Endodermal cell (in vitro differentiated cells): ENCODE measurements at regions not wholly inside any gene's neighbourhood (a gene's known extent, or its start where the extent isn't known, plus 50 kb on each side); places are given as distances from the start of the nearest gene placed in this dataset.

Source experiments
- DNase-seq: peaks from one replicate; pipeline ENCODE4 v3.0.0-alpha.2; 2017
- H3K27ac ChIP-seq: 2 replicates; pipeline ENCODE4 v1.5.1; 2013; ENCODE audit warnings: mild to moderate bottlenecking, low read depth, low read length, moderate library complexity
- H3K27me3 ChIP-seq: 2 replicates; pipeline ENCODE4 v1.6.1; 2013; ENCODE audit warnings: mild to moderate bottlenecking, low read length, moderate library complexity; ENCODE audit not compliant: insufficient read depth, control insufficient read depth, poor library complexity, severe bottlenecking
- H3K36me3 ChIP-seq: 2 replicates; pipeline ENCODE4 v1.7.0; 2013; ENCODE audit warnings: mild to moderate bottlenecking, low read length, moderate library complexity; ENCODE audit not compliant: control insufficient read depth, insufficient read depth
- H3K4me1 ChIP-seq: one replicate; pipeline ENCODE4 v1.7.0; 2013; ENCODE audit warnings: low read length; ENCODE audit not compliant: control insufficient read depth, insufficient read depth
- H3K4me3 ChIP-seq: 2 replicates; pipeline ENCODE4 v1.5.1; 2013; ENCODE audit warnings: mild to moderate bottlenecking, low read length, moderate library complexity
- H3K9ac ChIP-seq: 2 replicates; pipeline ENCODE4 v1.6.1; 2013; ENCODE audit warnings: mild to moderate bottlenecking, low read length, moderate library complexity; ENCODE audit not compliant: poor library complexity, severe bottlenecking; ENCODE audit errors: extremely low read depth
- H3K9me3 ChIP-seq: 2 replicates; pipeline ENCODE4 v1.6.1; 2013; ENCODE audit warnings: mild to moderate bottlenecking, low read length, moderate library complexity; ENCODE audit not compliant: control insufficient read depth
- H3K27ac Mint-ChIP-seq: 2 replicates; pipeline ENCODE4 v1.8.0; 2020; ENCODE audit warnings: mixed read lengths
- H3K27me3 Mint-ChIP-seq: 2 replicates; pipeline ENCODE4 v1.8.0; 2021; ENCODE audit warnings: mild to moderate bottlenecking, mixed read lengths; ENCODE audit not compliant: insufficient read depth
- H3K36me3 Mint-ChIP-seq: 2 replicates; pipeline ENCODE4 v1.8.0; 2020; ENCODE audit warnings: low read depth, mixed read lengths
- H3K4me1 Mint-ChIP-seq: 2 replicates; pipeline ENCODE4 v1.8.0; 2020; ENCODE audit warnings: mixed read lengths
- H3K4me3 Mint-ChIP-seq: 2 replicates; pipeline ENCODE4 v1.8.0; 2020; ENCODE audit warnings: mild to moderate bottlenecking, moderate library complexity, mixed read lengths
- H3K9me3 Mint-ChIP-seq: 2 replicates; pipeline ENCODE4 v1.8.0; 2020; ENCODE audit warnings: mild to moderate bottlenecking, mixed read lengths
- WGBS, 2 experiments: methylation state at CpG; one replicate each; pipeline versions ENCODE4 v1.1.5 to v1.1.7; 2013; ENCODE audit warnings: missing lambda C conversion rate in 2 of 2, mixed read lengths in 1 of 2; ENCODE audit not compliant: insufficient coverage in 1 of 2, insufficient read length in 1 of 2; 5-methylcytosine and 5-hydroxymethylcytosine counted together
- TF ChIP-seq, protein P1 (sequence below): fragments of 200-600 bp; sonication (generic); conservative IDR thresholded peaks from 2 replicates; pipeline ENCODE4 v1.5.0; 2021; ENCODE audit warnings: antibody characterized with exemption, mild to moderate bottlenecking

DNA sequence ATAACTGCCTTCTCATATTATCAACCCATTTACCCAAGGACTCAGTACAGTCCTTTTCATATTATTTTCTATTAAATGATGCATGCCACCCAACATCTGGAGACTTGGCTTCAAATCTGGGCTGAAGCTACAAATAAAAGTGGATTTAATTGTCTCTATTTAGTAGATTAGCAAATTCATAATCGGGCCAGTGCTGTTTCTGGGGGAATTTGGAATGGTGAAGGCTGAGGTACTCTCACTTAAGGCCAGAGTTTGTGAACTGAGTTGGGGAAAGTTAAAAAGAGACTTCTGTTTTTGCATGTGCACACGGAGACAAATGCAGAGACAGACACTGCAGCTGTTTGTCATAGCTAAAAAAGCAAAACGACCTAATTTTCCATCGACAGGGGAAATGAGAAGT, 100.9 kb downstream of the PFDN4 start:
- Histone ChIP-seq H3K27ac (no peak overlapping the region), H3K4me1 (no peaks in the 10 kb centered on the region), H3K36me3 (no peaks in the 10 kb centered on the region), H3K9ac (no peak overlapping the region), H3K9me3 (no peaks in the 10 kb centered on the region), H3K4me3 (no peak overlapping the region), H3K27me3 (no peaks in the 10 kb centered on the region)
- TF ChIP-seq, protein P1, sequence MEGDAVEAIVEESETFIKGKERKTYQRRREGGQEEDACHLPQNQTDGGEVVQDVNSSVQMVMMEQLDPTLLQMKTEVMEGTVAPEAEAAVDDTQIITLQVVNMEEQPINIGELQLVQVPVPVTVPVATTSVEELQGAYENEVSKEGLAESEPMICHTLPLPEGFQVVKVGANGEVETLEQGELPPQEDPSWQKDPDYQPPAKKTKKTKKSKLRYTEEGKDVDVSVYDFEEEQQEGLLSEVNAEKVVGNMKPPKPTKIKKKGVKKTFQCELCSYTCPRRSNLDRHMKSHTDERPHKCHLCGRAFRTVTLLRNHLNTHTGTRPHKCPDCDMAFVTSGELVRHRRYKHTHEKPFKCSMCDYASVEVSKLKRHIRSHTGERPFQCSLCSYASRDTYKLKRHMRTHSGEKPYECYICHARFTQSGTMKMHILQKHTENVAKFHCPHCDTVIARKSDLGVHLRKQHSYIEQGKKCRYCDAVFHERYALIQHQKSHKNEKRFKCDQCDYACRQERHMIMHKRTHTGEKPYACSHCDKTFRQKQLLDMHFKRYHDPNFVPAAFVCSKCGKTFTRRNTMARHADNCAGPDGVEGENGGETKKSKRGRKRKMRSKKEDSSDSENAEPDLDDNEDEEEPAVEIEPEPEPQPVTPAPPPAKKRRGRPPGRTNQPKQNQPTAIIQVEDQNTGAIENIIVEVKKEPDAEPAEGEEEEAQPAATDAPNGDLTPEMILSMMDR: no peak
- peaks cover 5% of the 10 kb centered on the region for H3K4me1 Mint-ChIP-seq
- 92 to 95% methylated on average over 4 of the region's 4 CpGs for WGBS, 2 experiments
- DNase-seq: no peak
- no peaks in the 10 kb centered on the region for H3K9me3 Mint-ChIP-seq
- no peak overlapping the region for H3K27ac Mint-ChIP-seq
- H3K27me3 Mint-ChIP-seq: no peaks in the 10 kb centered on the region
- H3K36me3 Mint-ChIP-seq: no peaks in the 10 kb centered on the region
- H3K4me3 Mint-ChIP-seq: no peak overlapping the region

- no peak for DNase-seq
- Histone ChIP-seq H3K36me3 (no peaks in the 10 kb centered on the region), H3K4me1 (no peaks in the 10 kb centered on the region), H3K4me3 (no peak overlapping the region), H3K9me3 (no peaks in the 10 kb centered on the region), H3K27ac (no peak overlapping the region), H3K9ac (no peak overlapping the region), H3K27me3 (no peaks in the 10 kb centered on the region)
- 100% methylated on average over 1 of the region's 1 CpG; no CpG with 5 or more reads in 1 of the 2 experiments for WGBS, 2 experiments
- no peaks in the 10 kb centered on the region for H3K4me1 Mint-ChIP-seq
- no peak overlapping the region for H3K4me3 Mint-ChIP-seq
- TF ChIP-seq, protein P1: no peak
- no peak overlapping the region for H3K27ac Mint-ChIP-seq
- H3K27me3 Mint-ChIP-seq: no peaks in the 10 kb centered on the region
- H3K9me3 Mint-ChIP-seq: no peaks in the 10 kb centered on the region
- H3K36me3 Mint-ChIP-seq: no peaks in the 10 kb centered on the region
Observed at GRCh38 chr20:54318892-54319291, 111.0 kb downstream of the PFDN4 start.

DNA sequence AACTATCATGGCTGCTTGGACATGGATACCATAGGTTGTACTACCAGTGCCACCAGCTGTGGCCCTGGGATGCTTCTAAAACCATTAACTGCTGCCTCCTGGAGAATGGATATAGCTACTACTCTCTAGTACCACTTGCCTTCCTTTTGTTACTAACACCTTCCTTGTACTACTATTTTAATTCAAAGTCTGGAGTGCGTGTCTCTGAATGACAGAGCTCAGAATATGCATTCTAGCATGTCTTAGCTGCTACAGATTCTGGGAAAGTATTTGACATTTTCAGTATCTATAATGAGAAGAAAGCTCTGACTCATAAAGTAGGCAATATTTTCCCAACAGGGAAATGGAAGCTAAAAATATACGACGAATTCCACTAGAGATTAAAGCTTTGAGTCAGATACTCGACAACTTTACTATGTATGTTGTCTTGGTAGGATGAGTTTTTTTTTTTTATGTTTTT, 112.3 kb downstream of the PFDN4 start:
- no peaks in the 10 kb centered on the region for H3K27me3 ChIP-seq
- 84 to 97% methylated on average over 3 to 4 of the region's 4 CpGs for WGBS, 2 experiments
- no peaks in the 10 kb centered on the region for H3K4me1 Mint-ChIP-seq
- TF ChIP-seq, protein P1: peak; percentile 55
- peak; percentile 46 for DNase-seq
- H3K9ac ChIP-seq: no peak overlapping the region
- no peaks in the 10 kb centered on the region for H3K9me3 ChIP-seq
- H3K36me3 ChIP-seq: no peaks in the 10 kb centered on the region
- H3K4me3 ChIP-seq: no peak overlapping the region
- no peak overlapping the region for H3K4me3 Mint-ChIP-seq
- no peaks in the 10 kb centered on the region for H3K4me1 ChIP-seq
- no peaks in the 10 kb centered on the region for H3K27me3 Mint-ChIP-seq
- no peaks in the 10 kb centered on the region for H3K9me3 Mint-ChIP-seq
- H3K36me3 Mint-ChIP-seq: no peaks in the 10 kb centered on the region
- no peak overlapping the region for H3K27ac Mint-ChIP-seq
- H3K27ac ChIP-seq: no peak overlapping the region
